DMS79 (cell line): ENCODE measurements at regions not wholly inside any gene's neighbourhood (a gene's known extent, or its start where the extent isn't known, plus 50 kb on each side); places are given as distances from the start of the nearest gene placed in this dataset.

Source experiments
- DNase-seq: peaks from one replicate; lab custom pipeline; 2025; lab: John Stamatoyannopoulos, UW

DNA sequence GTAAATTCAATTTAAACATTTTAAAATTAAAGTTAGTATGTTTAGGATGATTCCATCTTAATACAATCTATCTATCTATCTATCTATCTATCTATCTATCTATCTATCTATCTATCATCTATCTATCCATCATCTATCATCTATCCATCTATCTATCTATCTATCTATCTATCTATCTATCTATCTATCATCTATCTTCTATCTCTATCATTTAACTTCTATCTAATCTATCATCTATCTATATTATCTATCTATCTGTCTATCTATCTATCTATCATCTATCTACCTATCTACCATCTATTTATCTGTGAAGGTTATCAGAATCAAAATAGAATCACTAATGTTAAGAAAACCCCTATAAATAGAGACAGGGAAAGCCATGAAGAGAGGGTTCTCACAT, 78.3 kb downstream of the RAMP3 start:
- no peak for DNase-seq

DNA sequence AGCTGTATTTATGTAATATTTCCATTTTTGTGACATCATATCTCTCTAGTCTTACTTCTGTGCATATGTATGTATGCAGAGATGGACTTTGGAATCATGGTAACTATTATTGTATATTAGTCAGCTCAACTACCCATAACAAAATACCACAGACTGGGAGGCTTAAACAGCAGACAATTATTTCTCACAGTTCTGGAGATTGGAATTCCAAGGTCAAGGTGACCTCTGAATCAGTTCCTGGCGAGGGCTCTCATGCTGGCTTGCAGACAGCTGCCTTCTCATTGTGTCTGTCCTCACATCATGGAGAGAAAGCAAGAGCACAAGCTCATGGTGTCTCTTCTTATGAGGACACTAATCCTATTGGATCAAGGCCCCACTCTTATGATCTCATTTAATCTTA, 79.1 kb downstream of the RAMP3 start:
- no peak for DNase-seq

DNA sequence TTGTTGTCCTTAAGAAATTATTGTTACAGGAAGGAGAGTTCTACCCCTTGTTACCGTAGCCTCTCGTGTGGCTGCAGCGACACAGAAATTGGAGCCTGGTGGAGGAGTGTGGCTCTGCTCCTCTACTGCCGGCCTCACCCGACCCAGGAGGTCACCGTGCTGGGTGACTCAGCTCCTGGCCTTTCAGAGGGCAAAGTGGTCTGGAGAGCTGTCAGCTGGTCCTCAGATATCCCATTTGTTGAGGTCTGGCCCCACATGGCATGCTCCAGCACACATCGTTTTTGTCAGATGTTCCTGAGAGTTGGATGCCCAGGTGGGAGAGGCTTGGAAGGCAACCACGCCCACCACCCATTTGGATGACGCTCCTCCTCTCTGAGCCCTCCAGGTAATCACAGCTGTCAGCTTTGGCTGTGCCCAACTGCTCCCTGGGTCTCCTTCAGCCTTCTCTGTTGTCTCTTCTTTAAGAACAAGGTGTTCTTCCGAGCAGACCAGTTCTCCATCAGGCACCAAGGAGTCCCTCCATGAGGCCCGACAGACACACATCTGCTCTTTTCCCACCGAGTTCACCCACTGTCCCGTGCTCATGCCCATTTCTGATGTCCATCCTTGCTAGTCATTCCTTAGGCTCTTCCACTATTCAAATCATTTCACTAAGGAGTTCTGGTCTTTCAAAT, 80.3 kb downstream of the RAMP3 start:
- no peak for DNase-seq

DNA sequence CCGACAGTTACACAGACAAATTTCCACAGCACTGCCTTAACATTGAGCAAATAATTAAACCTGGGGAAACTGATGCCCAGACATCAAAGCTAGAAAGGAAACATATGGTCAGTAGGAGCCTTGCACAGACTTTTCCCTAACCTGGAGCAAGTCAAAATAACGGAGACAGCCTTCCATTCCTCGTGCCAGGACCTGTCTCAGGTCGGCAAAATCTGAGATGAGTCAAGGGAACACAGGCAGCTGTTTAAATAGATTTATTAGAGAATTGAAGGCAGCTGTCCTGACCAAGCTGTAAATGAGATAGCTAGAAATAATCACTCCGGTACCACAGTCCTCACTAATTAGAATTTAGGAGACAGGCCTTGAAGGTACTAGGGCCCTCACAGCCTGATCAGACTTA, 81.2 kb downstream of the RAMP3 start:
- no peak for DNase-seq

DNA sequence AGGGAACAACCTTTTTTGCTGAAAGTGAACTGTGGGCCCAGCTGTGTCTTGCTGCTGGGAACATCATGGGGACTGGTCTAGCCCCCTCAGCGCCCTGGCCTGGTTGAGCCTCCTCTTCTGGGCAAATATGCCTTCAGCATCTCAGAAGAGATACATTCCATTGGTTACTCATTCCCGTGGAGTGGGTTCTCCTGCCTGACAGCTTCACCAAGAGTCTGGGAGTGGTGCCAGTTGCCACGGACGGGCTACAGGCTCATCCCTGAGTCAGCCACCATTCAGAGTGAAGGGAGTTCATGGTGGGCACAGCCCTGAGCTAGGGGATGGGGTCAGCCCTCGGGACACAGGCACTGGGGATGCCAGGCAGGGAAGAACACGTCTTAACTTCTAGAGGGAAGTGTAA, 81.9 kb downstream of the RAMP3 start:
- DNase-seq: no peak

DNA sequence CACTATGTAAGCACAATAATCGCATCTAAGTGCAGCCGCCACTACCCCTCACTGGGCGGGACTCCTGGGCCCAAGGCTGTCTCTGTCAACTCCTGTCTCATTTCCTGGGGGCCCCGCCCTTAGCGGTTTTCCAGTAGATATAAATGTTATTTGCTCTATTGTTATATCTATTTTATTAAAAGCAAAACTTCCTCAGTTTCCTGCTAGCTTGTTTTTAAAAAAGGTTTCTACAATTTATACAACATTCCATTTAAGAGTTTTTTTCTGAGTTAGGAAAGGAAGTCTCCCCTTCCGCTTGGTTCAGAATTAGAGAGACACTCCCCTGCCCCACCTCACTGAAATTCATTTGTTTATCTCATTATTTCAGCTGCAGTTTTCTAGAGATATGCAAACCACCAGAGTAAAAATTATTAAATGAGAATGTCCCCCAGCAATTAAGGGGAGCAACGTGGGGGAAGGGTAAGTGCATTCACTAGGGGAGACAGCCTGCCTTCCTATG, 82.7 kb downstream of the RAMP3 start:
- no peak for DNase-seq

DNA sequence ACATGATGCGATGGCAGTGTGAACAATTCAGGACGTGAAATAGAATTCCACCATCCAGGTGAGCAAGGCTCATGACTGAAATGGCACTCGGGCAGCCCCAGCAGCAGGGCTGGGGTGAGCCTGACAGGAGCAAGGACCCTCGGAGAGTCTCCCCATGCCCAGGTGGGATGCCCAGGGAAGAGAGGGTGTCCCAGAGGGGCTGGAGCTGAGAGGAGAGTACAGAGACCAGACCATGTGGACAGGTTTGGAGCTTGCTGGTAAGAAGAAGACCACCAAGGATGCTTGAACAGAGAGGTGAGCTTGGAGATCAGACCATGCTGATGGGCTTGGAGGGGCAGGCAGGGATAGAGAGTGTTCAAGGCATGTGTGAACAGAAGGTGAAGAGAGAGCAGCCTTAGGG, 83.3 kb downstream of the RAMP3 start:
- DNase-seq: no peak

DNA sequence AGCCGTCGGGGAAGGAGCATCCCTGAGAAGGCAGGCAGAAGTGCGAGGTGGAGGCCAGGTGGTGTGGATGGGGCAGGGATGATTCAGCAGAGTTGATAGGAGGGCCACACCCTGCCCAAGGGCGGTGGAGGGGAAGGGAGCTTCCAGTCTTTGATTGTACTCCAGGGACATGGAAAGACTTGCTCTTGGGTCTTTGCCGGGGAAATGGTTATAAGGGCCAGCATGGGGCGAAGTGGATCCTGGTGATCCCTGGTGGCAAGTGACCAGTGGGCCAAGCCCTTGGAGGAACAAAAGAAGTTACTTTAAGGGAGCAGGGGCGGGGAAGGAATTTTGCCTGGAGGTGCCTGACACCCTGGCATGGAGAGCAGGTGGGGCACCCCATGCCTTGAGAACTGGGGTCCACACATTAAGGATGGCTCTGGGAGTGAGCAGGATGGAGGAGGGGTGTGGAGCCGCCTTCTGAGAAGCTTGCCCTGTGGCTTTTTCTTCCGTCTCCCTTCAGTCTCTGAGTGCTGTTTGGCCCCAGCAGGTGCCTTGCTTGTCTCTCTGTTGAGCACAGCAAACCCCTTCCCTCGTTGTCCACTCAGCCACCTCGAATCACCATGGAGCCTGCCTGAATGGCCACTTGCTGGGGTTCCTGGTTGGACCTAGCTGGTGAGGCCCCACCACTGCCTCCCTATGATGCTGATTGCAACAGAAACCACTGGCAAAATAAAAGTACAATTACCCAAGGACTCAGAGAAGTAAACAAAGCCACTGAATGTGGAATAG, 83.9 kb downstream of the RAMP3 start:
- no peak for DNase-seq

DNA sequence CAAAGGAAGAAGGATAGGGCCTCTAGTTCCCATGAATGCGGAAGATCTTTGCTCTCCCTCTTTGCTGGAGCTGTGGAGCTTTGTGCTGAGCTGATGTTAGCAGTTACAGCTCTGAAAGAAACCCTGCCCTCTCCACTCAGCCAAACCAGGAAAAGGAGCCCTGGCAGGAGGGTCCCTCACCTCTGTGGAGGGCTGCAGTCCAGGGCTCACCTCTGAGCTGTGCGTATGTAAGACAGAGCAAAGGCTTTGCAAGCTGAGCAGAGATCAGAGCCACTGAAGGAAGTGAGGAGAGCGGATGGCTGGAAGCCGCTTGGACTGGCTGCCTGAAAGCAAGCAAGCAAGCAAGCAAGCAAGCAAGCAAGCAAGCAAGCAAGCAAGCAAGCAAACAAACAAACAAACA, 84.7 kb downstream of the RAMP3 start:
- no peak for DNase-seq

DNA sequence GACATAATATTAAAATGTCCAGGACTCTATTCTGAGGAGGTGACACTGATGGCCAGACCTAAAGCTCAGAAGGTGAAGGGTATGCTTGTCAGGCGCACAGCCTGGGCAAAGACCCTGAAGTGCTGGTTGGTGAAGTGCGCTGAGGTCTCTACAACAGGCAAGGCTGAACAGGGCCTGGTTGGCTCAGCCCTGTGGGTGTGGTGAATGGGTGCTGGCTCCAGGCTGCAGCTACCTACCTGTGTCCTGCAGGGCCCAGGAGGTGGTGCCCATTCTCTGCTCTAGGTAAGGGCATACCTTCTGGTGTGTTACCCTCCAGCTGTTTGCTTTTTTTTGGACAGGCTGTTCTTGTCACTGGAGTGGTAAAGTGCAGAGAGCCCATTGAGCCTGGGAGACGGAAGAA, 85.1 kb downstream of the RAMP3 start:
- DNase-seq: no peak

DNA sequence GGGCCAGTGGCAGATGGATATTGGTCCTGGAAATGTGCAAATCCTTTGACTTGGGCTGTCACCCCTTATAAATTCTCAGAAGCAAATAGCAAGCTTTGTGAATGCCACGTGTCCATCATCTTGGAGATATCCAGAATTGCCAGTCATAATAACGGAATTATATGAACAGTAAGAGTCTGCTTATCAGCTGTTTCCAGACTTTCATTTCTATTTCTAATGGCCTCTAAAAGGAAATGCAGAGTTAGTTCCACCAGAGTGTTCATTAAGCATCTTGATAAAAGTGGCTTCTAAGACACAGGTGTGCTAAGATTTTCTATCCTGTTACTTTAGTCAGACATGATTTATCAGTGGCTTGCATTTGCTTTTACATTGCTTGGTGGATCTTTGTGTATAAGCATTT, 87.4 kb downstream of the RAMP3 start:
- no peak for DNase-seq

DNA sequence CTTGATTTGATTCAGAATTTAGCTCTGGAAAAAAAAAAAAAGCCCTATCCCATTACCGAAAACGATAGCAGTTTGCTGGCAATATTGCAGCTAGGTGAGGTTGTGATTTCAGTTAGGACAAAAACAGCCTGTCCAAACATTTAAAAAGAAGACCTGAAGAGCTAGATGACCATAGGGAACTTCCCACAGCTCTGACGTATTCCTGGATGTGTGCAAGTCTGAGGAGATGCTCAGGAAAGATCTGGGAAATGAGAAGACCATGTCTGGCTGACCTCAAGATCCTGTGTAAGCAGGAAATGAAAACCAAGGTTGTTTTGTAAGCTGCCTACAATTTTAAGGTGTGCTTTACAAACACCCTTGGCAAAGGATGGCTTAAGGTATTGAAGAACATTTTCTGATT, 88.7 kb downstream of the RAMP3 start:
- no peak for DNase-seq

DNA sequence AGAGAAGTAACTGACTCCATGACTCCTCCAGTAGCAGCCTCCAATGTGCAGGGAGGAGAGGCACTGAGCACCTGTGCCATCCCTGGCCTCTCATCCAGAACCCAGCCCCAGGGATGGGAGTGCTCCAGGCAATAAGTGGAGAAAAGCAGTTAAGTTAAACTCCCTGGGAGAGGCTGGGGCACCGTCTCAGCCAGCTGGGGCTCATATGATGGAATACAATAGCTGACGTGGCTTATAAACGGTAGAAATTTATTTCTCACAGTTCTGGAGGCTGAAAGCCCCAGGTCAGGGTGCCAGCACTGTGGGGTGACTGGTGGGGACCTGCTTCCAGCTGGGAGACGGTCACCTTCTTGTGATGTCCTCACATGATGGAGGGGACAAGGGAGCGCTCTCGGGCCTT, 94.7 kb downstream of the RAMP3 start:
- no peak for DNase-seq

DNA sequence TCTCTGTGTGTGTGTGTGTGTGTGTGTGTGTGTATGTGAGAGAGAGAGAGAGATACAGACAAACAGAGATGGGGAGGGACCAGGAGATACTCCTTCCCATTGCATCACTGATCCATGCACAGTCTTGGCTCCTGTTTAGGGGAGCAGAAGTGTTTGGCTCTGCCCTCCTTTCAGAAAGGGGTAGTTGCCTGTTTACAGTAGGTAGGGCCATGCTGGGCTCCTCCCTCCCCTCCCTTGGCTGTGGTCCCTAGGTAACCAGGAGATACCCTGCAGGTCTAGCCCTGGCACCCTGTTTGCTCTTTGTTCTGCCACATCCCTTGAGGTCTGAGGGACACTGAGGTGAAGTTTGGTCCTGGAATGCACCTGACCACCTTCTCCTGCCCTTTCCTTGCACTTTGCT, 95.3 kb downstream of the RAMP3 start:
- no peak for DNase-seq

DNA sequence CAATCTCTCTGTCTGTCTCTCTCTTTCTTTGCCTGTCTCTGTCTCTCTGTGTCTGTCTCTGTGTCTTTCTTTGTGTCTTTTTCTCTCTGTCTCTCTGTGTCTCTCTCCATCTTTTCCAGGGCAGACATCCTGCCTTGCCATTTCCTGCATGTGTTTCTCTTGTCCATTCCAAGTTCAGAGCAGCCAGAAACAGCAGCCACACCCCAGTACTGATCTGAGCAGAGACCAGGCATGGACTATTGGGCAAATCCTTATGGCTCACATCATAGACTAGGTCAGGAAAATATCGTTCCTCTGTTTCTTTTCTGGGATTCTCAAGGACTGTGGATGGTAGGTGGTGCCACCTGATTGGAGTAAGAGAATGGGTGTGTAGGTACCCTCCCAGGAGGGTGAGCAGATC, 95.8 kb downstream of the RAMP3 start:
- no peak for DNase-seq

DNA sequence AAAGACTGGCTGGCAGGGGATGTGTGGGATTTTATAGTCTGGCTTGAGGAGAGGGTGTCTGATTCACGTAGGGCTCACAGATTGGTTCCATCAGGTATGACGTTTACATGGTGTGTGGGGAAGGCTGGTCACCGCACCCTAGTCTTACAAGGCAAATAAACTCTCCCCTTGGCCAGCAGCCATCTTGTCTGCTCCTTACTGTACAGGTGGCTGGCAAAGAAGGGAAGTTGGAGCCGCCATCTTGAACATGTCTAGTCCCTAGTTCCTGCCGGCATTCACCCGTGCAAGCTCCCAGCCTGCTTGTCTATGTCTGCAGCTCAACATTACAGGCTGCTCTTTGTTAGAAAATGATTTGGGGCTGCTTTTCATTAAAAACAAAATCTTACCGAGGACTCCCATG, 97.6 kb downstream of the RAMP3 start:
- DNase-seq: no peak

DNA sequence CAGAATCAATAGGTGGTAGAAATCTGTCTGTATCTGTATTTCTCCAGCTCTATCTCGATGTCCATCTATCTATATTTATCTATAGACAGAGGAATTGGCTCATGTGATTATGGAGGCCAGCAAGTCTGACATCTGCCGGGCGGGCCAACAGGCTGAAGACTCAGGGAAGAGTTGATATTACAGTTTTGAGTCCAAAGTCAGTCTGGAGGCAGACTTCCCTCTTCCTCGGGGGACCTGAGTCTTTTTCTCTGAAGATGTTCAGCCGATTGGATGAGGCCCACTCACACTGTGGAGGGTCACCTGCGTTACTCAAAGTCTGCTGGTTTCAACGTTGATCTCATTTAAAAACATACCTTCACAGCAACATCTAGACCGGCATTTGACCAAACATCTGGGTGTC, 98.7 kb downstream of the RAMP3 start:
- no peak for DNase-seq

DNA sequence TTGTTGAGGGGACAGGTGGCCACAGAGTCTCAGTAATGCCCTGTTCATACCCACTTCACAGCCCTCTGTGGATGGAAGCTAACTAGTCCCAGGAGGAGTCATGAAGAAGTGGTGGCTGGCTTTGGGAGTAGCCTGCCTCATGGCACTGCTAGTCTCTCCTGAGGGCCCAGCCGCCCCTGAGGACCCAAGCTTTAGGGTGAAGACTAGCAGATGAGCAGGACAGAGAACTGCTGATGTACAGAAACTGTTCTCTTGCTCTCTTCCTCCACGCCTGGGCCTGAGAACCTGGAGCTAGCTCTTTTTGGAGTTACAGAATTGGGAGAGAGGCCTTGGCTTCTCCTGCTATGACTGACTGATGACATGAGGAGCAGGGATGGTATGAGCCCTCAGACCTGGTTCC, 99.2 kb downstream of the RAMP3 start:
- DNase-seq: no peak

DNA sequence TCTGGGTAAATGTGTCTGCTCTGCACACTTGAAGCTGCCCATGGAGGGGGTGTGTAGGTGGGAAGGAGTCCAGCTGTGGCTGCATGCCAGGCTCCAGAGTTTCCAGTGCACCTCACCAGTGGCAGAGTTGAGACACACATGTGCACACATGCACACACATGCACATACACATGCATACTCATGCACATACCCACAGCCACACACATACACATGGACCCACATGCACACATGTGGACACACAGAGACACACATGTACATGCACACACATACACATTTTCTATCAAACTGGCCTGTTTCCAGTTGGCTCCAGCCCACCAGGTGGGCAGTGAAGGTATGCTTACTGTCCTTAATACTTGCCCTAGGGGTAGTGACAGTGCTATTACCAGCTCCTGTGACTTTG, 99.7 kb downstream of the RAMP3 start:
- no peak for DNase-seq

DNA sequence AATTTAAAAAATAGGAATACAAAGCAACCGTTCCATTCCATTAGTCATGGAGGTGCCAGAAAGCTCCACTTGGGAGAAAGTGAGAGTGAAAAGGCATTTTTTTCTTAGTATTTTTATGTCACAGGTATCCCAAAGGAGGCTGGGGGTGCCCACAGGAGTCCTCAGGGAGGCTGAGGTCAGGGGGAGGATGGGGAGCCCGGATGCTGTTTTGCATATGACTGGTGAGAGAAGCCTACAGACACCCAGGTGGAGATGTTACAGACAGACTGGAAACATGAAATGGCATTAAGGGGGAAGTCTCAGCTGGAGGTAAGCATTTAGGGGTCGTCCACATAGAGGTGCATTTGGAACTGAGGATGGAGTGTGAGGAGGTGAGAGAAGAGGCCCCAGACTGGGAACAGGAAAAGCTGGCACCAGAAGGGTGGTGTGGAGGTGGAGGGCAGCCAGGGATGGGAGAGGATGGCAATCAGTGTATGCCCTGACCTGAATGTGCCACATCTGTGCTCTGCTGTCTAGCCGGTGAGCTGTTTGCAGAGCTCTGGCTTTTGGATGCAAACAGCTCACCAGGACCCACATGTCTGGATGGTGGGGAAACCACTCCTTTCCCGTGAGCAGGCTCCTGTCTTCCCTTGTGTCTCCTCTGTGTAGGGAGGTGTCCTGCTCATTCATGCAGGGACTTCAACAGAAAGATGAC, 101.1 kb downstream of the RAMP3 start:
- DNase-seq: no peak

DNA sequence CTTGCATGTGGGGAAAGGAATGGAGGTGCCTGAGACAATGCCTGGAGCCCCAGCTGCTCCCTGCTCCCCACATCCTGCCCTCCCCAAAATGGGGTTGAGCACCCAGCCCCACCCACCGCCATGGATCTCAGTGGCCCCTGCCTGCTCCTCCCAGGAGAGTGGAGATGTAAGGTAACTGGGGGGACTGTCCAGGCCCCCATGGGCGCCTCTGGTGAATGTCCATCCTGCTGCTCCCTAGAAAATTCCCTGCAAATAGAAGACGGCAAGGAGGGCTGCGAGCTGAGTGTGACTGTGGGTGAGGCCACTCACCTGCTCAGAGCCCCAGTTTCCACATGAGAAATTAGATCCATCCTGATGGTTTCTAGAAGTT, 101.6 kb downstream of the RAMP3 start:
- DNase-seq: no peak

DNA sequence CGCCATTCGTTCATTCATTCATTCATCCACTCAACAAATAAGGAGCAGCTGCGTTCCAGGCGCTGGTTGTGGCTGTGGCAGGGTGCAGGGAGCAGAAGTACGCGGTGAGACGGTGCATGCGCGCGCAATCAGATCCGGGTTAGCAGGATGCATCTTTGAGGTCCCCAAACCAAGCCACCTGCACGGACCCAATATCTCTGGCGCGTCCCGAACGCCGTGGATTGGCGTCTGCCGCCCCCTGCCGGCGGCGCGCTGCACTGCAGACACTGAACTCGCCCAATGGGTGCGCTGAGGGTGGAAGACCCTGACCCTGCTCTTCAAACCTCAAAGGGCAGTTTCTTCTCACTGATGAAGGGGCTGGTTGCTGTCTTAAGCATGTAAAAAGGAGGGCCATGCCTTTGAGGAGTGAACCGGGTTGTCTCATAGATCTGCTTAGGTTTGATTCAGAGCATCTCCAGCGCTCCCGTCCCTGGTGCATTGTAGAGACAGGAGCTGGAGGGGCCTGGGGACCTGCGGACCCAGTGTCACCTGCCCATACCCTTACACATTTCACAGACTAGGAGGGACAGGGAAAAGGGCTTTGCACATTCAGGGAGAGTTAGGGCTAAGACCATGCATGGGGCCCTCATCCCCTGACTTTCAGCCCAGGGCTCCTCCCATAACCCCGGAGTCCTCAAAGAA, 102.5 kb downstream of the RAMP3 start:
- no peak for DNase-seq

DNA sequence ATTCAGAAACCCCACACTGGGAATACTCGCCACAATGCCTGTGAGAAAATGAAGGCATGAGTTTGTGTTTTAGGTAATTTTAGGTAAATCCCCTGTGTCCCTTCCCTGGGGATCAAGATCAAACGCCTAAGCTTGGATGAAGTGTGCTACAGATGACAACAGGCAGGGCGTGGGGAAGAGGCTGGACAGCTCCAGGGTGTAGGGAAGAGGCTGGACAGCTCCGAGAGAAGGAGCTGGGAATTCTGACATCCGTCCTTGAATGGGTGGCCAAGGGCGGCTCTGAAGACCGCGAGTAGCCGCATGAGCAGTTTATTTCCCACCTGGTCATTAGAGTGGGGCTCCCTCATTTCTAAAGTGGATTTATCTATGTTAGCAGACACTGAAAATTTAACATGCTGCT, 109.7 kb downstream of the RAMP3 start:
- DNase-seq: no peak
